H1 (cell line): ENCODE measurements at regions not wholly inside any gene's neighbourhood (a gene's known extent, or its start where the extent isn't known, plus 50 kb on each side); places are given as distances from the start of the nearest gene placed in this dataset.
A peak's percentile ranks its signal among the peaks of the same experiment; 100 is the strongest.

Source experiments
- ATF2 ChIP-seq: IDR thresholded peaks from 2 replicates; pipeline ENCODE4 v1.6.1; 2012; ENCODE audit warnings: low read length, inconsistent platforms
- CEBPB ChIP-seq: IDR thresholded peaks from 2 replicates; pipeline ENCODE4 v1.6.1; 2012; ENCODE audit warnings: low read depth, low read length
- CTBP2 ChIP-seq: IDR thresholded peaks from 2 replicates; pipeline ENCODE4 v1.7.0; 2011; ENCODE audit warnings: borderline replicate concordance, mild to moderate bottlenecking, moderate library complexity, mixed read lengths, low read length; ENCODE audit not compliant: insufficient read depth, insufficient read length
- HDAC2 ChIP-seq, 2 experiments: fragments of 300-600 bp in 1 of 2; sonication (generic) in 1 of 2; IDR thresholded peaks; 2 replicates each; pipeline ENCODE4 v1.6.1; 2011 to 2012; ENCODE audit warnings: low read depth in 2 of 2, low read length in 2 of 2, mild to moderate bottlenecking in 2 of 2, moderate library complexity in 2 of 2, borderline replicate concordance in 1 of 2, inconsistent platforms in 1 of 2
- JUN ChIP-seq: IDR thresholded peaks from 2 replicates; pipeline ENCODE4 v1.6.1; 2011; ENCODE audit warnings: low read depth, mild to moderate bottlenecking, improper control_type of control experiment, low read length
- MAX ChIP-seq: IDR thresholded peaks from 2 replicates; pipeline ENCODE4 v1.6.1; 2012; ENCODE audit warnings: inconsistent platforms
- POU5F1 ChIP-seq: IDR thresholded peaks from 2 replicates; pipeline ENCODE4 v1.6.1; 2011; ENCODE audit warnings: low read depth, mild to moderate bottlenecking, low read length, moderate library complexity
- RAD21 ChIP-seq, 2 experiments: IDR thresholded peaks in 1 of 2; conservative IDR thresholded peaks in 1 of 2; 2 replicates each; pipeline ENCODE4 v1.6.1; 2011; ENCODE audit warnings: low read depth in 2 of 2, low read length in 2 of 2, improper control_type of control experiment in 1 of 2, inconsistent platforms in 1 of 2, mild to moderate bottlenecking in 1 of 2, moderate library complexity in 1 of 2
- SIX5 ChIP-seq: IDR thresholded peaks from 2 replicates; pipeline ENCODE4 v1.6.1; 2011; ENCODE audit warnings: mild to moderate bottlenecking, low read depth, low read length
- SP2 ChIP-seq: IDR thresholded peaks from 2 replicates; pipeline ENCODE4 v1.6.1; 2012; ENCODE audit warnings: mild to moderate bottlenecking, low read length, inconsistent platforms
- USF2 ChIP-seq: IDR thresholded peaks from 2 replicates; pipeline ENCODE4 v1.6.1; 2011; ENCODE audit warnings: low read length, improper control_type of control experiment

- TF ChIP-seq HDAC2 (IDR thresholded peaks at IDR 0.05; ENCODE audit: borderline replicate concordance in 1 of 2, low read depth in 2 of 2, low read length in 2 of 2) (no peak), USF2 (no peak), CTBP2 (no peak), MAX (no peak), ATF2 (no peak), CEBPB (no peak), SP2 (no peak), JUN (no peak), POU5F1 (no peak), SIX5 (no peak), RAD21 (IDR thresholded peaks at IDR 0.05 in 1 of 2, conservative IDR thresholded peaks at IDR 0.05 in 1 of 2; ENCODE audit: low read depth in 2 of 2, low read length in 2 of 2) (peak in 1 of 2 experiments; percentile 4; a peak in 2 of 4 replicates)
Measured at GRCh38 chr4:86441175-86441936, 81.5 kb upstream of the MAPK10 start (continued).
